ENCODE measurements at regions not wholly inside any gene's neighbourhood (a gene's known extent, or its start where the extent isn't known, plus 50 kb on each side); places are given as distances from the start of the nearest gene placed in this dataset.
"Not testable (repeated sequence)": the region's sequence is repeated elsewhere in the genome, so short reads cannot be mapped to it uniquely, and the experiment has no call there.

DNA sequence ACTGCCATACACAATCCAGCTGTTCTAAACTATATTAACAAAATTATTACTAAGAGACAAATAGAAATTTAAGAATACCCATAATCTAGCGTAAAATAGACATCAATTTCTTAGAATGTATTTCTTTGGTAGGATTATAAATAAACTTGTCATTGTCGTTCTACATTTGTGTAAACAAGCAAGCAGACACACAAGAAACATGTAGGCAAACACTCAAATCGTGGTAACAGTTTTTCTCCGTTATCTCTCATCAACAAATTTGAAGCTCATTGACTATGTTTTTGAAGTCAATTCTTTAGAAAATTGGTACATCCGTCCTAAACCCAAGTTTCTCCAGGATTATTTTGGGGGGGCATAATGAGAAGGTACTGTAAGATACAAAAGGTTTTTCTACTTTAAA lies 832.2 kb downstream of the DTWD2 start:
- DNase-seq, result no peak

DNA sequence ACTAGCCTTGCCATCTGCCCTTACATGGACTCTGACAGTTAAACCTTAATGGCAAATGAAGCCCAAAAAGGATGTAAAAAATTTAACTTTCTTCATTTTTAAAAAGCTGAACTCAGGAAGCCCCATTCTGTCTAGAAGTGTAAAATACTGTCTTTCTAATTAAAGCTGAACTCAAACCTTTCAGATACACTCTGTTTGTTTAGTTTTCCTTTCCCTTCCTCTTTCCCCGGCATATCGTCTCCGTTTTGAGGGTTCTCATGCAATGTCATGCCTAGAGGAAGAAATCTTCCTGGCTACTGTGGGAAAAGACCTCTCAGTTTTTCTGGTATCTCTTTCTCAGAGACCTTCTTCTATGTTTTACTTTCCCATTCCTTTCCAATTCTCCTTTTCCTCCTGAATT lies 841.5 kb downstream of the DTWD2 start:
- DNase-seq, result no peak

DNA sequence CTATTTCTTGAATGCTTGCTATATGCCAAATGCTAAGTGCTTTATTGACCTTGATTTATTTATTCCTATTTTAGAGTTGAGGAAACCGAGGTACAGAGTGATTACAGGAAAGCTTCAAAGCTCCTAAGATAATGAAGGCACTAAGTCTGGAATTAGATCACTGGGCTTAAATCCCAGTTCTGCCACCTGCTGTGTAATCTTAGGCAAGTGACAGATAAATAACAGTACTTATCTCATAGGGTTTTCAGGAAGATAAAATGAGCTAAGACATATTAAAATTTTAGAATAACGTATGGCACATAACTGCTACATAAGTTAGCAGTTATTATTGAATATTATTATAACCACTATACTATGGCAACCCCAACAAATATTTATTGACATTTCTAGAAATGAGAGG lies 843.8 kb downstream of the DTWD2 start:
- no peak for DNase-seq

DNA sequence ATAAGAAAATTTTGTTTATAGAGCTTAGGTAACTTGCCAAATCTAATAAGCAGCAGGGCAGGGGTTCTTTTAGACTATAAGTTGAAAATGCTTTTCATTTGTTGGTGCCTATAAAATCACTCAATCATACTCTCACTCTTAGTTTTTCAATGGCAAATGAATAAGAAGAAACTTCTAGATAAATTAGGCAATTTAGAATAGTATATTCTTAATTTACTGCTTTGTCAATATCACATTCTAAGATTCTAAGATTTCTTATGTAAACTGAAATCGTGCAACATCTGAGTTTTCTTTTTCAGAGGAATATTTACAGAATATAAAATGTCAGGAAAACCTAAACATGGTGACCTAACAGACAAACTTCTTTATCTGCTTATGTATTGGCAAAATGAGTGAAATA lies 849.0 kb downstream of the DTWD2 start:
- no peak for DNase-seq

DNA sequence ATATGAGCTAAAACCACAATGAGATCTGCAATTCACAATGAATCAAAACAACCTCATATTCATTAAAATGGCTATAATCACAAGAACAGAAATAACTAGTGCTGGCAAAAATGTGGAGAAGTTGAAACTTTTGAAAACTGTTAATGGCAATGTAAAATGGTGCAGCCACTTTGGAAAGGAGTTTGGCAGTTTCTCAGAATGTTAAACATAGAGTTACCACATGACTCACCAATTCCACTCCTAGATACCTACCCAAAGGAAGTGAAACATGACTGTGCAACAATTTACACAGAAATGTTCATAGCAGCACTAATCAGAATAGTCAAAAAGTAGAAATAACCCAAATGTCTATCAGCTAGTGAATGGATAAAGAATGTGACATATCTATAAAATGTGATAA lies 862.2 kb downstream of the DTWD2 start:
- no peak for DNase-seq

DNA sequence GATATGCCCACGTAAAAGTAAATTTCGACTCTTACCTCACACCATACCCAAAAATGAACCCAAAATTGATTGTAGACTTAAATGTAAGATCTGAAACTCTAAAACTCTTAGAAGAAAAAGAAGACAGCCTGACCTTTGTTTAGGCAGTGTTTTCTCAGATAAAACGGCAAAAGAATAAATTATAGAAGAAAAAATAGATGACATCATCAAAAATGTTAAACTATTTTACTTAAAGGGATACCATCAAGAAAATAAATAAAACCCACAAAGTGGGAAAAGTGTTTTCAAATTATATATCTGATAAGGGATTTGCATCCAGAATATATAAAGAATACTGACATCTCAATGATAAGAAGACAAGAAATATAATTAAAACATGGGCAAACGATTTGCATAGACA lies 862.7 kb downstream of the DTWD2 start:
- DNase-seq, result no peak

DNA sequence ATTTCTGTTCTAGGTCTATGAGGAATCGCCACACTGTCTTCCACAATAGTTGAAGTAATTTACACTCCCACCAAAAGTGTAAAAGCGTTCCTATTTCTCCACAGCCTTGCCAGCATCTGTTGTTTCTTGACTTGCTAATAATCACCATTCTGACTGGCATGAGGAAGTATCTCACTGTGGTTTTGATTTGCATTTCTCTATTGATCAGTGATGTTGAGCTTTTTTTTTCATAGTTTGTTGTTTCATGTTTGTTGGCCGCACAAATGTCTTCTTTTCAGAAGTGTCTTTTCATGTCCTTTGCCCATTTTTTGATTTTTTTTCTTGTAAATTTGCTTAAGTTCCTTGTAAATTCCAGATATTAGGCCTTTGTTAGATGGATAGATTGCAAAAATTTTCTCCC lies 867.1 kb downstream of the DTWD2 start:
- no peak for DNase-seq

DNA sequence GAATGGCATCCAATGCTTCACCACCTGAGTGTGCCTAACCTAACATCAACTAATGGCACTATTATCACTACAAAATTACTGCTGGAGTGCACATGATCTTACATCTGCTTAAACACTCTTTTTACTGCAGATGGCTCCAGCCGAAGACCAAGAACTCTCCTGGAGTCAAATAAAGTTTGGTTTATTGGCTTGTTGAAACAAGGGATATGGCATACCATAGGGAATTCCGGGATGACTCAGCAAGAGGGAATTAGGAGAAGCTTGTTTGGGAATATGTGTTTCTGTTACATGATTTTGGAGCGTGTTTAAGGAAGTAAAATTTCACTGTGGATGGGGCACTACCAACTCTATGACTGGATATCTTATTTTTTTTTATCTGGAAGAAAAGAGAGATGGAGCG lies 872.6 kb downstream of the DTWD2 start:
- DNase-seq, result no peak

DNA sequence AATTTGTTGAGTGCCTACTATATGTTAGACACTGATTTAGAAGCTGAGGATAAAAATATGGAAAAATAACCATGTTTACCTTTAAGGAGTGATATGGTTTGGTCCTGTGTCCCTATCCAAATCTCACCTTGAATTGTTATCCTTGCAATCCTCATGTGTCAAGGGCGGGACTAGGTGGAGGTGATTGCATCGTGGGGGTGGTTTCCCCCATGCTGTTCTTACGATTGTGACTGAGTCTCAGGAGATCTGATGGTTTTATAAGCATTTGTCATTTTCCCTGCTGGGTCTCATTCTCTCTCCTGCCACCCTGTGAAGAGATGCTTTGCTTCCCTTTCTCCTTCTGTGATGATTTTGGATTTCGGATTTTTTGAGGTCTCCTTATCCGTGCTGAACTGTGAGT lies 876.4 kb downstream of the DTWD2 start:
- DNase-seq, result no peak

DNA sequence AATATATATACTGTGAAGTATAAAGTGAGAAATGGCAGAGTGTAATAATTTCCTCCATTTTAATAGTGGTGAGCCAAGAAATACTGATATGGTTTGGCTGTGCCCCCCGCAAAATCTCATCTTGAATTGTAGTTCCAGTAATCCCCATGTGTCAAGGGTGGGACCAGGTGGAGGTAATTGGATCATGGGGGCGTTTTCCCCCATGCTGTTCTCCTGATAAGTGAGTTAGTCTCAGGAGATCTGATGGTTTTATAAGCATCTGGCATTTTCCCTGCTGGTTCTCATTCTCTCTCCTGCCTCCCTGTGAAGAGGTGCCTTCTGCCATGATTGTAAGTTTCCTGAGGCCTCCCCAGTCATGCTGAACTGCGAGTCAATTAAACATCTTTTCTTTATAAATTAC lies 881.1 kb downstream of the DTWD2 start:
- DNase-seq, result not testable (repeated sequence)

DNA sequence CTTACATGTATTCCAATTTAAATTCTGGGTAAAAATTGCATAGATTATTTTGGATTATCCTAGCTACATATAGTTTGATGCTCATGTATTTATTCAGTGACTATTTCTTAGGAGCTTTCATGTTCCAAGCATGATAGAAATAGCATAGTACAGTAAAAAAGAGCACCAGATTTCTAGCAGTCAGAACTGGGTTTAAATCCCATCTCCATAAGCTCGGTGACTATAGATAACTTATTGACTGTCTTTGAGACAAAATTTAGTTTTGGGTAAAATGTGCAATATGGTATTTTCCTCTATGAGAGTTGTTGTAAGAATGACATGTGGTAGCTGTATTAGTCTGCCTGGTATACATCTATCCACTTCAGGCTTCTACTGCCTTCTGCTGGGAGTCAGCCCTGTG lies 889.6 kb downstream of the DTWD2 start:
- DNase-seq, result no peak

DNA sequence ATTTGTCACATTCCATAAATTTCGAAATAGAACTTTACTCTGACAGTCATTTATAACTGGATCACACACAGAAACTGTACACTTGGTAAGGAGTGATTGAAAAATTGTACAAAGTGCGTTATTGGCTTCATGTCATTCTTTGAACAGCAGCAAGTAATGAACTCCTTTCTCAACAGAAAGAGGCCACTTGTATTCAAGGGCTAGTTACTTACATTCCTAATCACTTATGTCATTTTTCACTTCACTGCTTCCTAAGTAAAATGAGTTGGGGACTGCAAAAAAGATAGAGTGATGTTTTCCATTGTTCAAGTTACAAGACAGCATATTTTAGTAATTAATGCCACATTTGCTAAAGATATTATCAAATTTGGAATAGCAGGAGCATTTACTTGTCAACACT lies 893.2 kb downstream of the DTWD2 start:
- DNase-seq, result no peak

DNA sequence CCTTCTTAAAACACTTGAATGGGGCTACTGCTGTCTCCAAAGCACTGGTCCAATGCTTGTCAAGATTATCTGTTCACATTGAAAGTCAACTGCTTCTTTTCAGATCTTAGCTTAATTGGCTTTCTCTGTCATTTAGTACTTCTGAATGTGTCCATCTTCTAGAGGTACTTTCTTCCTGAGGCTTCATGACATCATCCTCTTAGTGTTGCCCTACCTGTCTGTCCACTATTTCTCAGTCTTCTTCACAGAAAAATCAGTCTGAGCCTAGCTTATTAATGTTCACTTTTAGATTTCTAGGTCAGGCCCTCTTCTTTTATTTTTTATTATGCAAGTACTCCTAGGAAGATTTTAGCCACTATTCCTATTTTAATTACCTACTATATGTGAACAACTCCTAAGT lies 899.9 kb downstream of the DTWD2 start:
- no peak for DNase-seq

DNA sequence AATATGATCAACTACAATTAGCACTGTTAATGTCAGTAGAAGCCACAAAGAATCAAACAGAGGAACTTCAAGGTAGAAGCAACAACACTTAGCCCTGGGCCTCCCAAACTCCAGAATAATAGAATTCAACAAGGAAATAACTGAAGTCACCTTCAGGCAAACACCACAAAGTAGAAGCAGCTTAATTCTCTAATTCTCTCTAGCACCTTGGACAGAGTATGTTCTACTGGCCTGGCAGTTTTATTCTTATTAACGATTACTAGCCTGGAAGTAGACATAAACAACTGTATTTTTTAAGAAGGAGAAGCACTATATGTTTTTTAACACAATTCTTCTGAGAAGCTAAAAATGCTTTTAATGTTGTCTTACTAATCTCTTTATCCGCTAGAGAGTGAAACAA lies 911.9 kb downstream of the DTWD2 start:
- no peak for DNase-seq

DNA sequence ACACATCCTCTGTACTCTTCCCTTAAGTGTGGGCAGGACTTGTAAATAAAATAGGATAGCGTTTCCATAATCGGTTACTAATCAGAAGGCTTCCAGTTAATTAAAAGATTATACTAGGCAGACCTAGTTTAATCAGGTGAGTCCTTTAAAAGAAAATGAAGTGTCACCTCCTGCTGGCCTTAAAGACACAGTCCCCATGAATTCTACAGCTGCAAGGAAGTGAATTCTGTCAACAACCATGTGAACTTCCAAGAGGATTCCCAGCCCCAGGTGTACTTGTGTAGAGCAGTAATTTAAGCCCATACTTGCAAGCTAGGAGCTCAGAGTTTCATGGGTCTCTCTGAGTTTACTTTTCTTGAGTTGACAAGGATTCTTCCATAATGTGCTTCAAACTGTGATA lies 918.3 kb downstream of the DTWD2 start:
- no peak for DNase-seq

DNA sequence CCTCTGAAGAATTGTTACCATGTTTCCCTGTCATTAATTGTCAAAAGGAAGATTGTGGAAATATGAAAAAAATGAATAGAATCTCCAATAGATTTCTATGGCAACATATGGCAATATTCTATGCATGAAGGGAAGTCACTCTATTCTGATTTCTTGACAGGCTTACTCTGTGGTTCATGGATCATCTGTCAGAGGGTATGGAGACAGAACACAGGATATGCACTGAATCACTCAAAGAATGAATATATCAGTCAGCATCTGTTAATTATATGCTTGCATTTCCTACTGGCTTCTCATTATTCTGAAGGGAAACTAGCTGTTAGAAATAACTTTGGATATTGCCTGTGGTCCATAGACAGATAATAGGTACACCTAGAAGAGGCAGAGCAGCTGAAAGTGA lies 918.9 kb downstream of the DTWD2 start:
- DNase-seq, result no peak

DNA sequence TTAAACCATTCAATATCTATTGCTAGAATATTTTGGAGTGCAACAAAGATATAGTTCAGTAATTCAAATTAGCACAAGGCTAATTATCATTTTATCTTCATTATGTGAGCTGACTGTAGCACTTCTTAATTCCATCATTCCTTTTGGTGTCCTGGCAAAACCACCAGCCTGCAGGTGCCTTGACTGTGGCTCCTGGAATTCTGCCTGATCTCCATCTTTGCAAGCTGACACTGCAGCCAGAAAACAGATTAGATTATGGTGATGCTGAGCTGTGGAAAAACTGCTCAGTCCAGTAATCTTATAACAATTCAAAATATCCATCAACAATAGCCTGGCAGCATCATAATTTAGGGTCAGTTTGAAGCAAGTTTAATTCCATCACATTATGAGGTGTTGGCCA lies 919.5 kb downstream of the DTWD2 start:
- no peak for DNase-seq

DNA sequence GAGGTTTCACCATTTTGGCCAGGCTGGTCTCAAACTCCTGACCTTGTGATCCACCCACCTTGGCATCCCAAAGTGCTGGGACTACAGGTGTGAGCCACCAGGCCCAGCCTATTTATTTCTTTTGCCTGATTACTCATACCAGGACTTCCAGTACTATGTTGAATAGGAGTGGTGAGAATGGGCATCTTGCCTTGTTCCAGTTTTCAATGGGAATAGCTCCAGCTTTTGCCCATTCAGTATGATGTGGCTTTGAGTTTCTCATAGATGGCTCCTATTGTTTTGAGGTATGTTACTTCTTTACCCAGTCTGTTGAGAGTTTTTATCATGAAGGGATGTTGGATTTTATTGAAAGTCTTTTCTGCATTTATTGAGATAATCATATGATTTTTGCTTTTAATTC lies 924.5 kb downstream of the DTWD2 start:
- DNase-seq, result not testable (repeated sequence)

DNA sequence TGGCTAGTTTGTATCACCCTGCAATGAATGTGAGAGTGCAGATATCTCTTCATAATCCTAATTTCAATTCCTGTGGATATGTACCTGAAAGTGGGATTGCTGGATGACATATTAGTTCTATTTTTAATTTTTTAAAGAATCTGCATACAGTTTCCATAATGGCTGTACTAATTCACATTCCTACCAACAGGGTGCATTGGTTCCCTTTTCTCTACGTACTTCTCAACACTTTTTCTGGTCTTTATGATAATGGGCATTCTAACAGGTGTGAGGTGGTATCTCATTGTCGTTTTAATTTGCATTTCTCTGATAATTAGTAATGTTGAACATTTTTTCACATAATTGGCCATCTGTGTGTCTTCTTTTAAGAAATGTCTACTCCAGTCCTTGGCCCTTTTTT lies 927.5 kb downstream of the DTWD2 start:
- no peak for DNase-seq

DNA sequence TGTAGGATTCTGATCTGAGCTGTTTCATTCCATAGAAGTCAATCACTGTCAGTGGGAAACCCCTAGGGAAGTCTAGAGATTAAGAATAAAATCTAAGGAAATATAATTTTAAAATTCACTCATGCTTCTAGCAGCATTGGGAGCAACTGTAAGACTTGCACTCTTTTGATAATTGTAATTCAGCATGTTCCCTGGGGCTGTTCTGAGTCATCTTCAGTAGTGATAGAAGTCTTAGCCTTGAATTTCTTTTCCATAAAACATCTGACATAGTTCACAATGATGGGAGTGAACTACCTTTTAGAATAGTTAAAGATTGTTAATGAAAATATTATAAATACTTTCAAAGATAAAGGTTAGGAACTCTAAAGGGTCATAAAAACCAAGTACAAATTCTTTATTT lies 935.8 kb downstream of the DTWD2 start:
- DNase-seq, result no peak

DNA sequence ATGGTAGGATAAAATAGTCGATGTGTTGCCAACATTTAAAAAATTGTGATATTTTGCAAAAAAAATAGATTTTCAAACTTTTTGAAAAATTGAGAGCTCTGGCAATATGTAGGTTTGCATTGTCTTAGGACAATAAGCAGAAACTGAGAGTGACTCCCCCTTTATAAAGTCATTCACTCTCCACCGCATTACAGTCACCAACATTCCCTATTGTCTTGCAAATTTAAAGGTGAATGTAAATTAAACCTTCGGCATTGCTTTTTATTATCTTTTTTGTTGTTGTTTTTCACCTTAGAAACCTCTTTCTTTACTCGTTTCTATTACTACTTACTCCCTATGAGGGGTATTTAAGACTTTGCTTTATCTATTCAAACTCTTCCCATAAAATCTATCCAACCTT lies 944.2 kb downstream of the DTWD2 start:
- no peak for DNase-seq

DNA sequence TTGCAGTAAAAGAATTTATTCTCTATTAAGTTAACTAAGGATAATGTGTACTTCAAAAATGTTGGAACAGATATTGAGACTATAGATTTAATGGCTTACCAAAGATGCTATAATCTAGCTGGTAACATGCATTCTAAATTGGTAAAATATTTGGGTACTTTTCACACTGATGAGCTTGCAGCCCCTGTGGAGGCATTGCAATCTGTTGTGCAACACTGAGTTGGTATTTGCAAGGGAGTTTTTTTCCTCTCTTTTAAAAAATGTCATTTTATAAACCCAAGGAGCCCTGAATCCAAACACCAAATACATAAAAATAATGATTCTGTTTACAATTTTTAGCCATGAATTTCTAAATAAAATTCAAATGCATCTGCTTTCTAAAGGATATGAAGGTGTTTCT lies 944.8 kb downstream of the DTWD2 start:
- DNase-seq, result no peak

DNA sequence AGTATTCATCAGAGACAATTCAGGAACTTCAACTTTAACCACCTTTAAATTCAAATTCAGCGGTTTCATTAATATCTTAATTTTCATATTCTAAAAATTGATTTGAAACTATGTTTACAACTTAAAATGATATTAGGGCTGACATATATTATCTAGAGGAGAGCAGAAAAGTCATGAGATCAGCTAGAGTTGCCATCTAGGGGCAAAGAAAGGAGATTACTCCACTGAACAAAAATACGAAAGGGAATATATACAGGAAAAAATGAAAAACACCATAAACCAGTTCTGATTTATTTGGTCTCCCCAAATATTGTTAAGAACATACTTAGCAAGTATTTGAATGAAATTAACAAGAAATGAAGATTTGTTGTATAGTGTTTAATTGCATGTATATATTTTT lies 946.3 kb downstream of the DTWD2 start:
- no peak for DNase-seq

DNA sequence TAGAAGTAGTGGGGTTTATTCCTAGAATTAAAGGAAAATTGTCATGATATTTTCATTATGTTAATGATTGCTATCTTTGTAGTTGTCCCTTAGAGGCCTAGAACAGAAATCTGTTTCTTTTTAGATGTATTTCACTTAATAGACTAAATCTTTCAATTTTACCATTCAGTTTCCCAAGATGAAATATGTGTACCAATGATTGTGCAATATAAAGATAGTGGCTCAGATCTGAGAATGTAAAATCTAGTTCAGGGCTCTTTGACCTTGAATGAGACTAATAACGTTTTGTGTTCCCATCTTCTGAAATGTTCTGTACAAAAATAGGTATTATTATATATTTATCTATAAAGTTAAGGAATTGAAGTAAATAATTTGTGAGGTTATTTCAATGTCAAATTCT lies 947.9 kb downstream of the DTWD2 start:
- no peak for DNase-seq

DNA sequence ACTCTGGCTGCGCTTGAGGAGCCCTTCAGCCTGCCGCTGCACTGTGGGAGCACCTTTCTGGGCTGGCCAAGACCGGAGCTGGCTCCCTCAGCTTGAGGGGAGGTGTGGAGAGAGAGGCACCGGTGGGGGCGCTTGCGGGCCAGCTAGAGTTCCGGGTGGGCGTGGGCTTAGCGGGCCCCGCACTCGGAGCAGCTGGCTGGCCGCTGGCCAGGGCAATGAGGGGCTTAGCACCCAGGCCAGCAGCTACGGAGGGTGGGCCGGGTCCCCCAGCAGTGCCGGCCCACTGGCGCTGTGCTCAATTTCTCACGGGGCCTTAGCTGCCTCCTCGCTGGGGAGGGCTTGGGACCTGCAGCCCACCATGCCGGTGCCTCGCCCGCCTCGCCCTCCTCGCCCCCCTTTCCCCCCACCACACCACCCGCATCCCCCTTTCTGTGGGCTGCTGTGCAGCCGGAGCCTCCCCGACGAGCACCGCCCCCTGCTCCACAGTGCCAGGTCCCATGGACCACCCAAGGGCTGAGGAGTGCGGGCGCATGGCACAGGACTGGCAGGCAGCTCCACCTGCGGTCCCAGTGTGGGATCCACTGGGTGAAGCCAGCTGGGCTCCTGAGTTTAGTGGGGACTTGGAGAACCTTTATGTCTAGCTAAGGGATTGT lies 954.5 kb downstream of the DTWD2 start:
- no peak for DNase-seq

DNA sequence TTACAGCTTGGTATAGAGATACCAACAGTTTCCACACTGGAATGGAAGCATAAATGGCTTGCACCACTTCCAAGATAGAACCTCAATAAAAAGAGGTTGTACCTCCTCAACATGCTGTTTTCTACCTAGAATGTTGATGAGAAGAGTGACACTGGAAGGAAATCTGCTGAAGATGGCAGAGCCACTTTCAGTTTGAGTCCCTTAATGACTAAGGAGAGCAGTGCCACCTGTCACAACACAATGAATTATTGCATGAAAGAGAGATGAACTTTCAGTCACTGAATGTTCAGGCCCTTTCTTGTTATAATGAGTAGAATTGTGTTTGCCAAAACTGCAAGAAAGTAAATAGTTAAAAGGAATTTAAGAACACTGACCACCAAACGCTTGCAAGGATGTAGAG lies 958.5 kb downstream of the DTWD2 start:
- no peak for DNase-seq

All from left hindlimb (tissue), 1 donor.